ENCODE measurements at regions not wholly inside any gene's neighbourhood (a gene's known extent, or its start where the extent isn't known, plus 50 kb on each side); places are given as distances from the start of the nearest gene placed in this dataset.

- TF ChIP-seq POLR2A (IDR thresholded peaks at IDR 0.05; ENCODE audit: low read depth, low read length) (no peak), POLR2AphosphoS5 (IDR thresholded peaks at IDR 0.05; ENCODE audit: low read depth, low read length) (no peak), TAF1 (IDR thresholded peaks at IDR 0.05; ENCODE audit: borderline replicate concordance, low read depth, low read length) (no peak)
Observed at GRCh38 chr12:90401185-90401584, 553.8 kb downstream of the CCER1 start.
